ENCODE measurements at regions not wholly inside any gene's neighbourhood (a gene's known extent, or its start where the extent isn't known, plus 50 kb on each side); places are given as distances from the start of the nearest gene placed in this dataset.
A peak's percentile ranks its signal among the peaks of the same experiment; 100 is the strongest.

DNA sequence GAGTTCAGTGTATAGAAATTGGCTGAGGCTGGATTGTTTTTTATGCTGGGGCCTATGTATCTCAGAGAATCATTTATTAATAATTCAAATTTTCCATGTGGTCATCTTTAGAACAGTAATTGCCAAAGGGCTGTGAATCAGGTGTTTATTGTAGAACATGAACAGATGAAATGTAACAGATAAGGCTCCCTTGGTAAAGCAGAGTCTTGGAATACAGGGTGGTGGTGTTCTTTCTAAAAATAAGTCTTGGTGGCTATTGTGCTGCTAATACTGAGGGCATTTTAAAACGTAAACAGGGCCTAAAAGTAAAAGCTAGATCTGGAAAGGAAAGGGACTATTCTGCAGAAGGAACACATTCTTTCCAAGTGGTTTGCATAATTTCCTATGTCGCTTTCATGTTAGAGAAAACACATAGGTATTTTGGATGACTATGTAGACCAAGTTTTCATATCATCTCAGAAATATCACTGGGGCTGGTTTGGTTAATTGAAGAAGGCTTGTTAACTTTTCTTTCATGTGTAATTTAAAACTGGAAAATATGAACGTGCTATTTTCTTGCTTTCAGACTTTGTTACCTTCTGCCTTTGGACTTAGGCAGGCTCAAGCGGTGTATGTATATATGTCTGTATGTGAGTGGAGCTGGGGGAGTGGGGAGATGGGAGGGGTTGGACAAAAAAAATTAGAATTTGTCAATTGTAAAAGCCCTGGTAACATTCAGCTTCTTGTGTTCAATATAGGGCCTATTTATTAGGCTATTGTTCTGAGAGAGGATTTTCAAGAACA lies 119.9 kb upstream of the ANKRD55 start (continued):
- TF ChIP-seq NR4A1 (CRISPR knock-in tag; IDR thresholded peaks at IDR 0.05) (no peak), NR4A1 (tag; IDR thresholded peaks at IDR 0.05) (no peak)

DNA sequence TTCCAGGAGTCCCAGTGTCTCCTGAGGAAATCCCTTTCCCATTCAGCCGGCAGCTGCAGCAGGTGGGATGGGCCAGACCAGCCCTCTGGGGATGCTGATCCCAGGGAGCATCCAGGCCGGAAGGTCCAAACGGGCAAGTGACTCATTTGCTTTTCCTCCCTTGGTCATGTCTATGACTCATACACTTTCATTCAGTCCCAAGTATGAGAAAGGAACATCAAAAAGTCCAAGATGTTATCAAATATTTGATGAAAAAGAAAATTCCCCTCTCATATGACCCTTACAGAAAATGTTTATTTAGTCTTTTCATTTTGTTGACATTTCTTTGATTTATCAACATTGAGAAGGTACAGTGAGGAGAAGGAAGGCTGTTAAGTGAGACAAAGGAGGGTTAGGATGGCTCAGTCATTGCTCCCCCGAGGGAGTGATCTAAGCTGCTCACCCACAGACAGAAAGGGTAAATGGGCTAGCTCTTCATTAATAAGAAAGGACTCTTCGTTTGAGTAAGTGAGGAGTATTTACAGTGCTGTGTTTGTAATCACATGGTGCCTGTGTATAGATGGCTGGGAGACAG lies 117.6 kb upstream of the ANKRD55 start:
- DNase-seq (ENCODE audit: extremely low read depth in 1 of 4, low spot score in 3 of 4): peak in 2 of 4 experiments; percentile 11 to 21
- Histone ChIP-seq H4K20me1 (replicated peaks; ENCODE audit: control insufficient read depth, insufficient read depth, low read length) (no peaks in the 10 kb centered on the region), H3K9ac (ENCODE audit: insufficient read depth in 1 of 2, low read depth in 2 of 2, low read length in 2 of 2) (no peak overlapping the region), H3K27me3 (ENCODE audit: control insufficient read depth in 2 of 2, insufficient read depth in 2 of 2, low read length in 2 of 2) (peaks cover 2 to 9% of the 10 kb centered on the region in 2 experiments; a peak in 3 of 5 replicates), H3K4me1 (replicated peaks in 1 of 2; ENCODE audit: control insufficient read depth in 2 of 2, insufficient read depth in 2 of 2, low read length in 2 of 2) (no peaks in the 10 kb centered on the region), H3K4me2 (ENCODE audit: insufficient read depth, low read length) (no peak overlapping the region), H3K27ac (ENCODE audit: extremely low read depth, low read depth, low read length) (no peak overlapping the region), H3K4me3 (no peak overlapping the region), H2AFZ (ENCODE audit: low read depth, low read length) (no peak overlapping the region), H3K9me3 (replicated peaks; ENCODE audit: control insufficient read depth, insufficient read depth, low read depth, low read length) (no peaks in the 10 kb centered on the region), H3K9me1 (ENCODE audit: control insufficient read depth, insufficient read depth, low read length) (no peaks in the 10 kb centered on the region), H3K36me3 (ENCODE audit: control insufficient read depth, insufficient read depth, low read length) (no peaks in the 10 kb centered on the region), H3K79me2 (ENCODE audit: control insufficient read depth, insufficient read depth, low read length) (no peaks in the 10 kb centered on the region)
- FAIRE-seq: no peak
- intact Hi-C loops (cut with micrococcal nuclease) (no loop called here), in situ Hi-C loops (cut with MboI) (no loop called here)
- ATAC-seq: no peak
- BruUV-seq (replicated peaks): no TSS peak
- WGBS (ENCODE audit: insufficient coverage, low coverage, missing lambda C conversion rate): 4% methylated on average over 5 of the region's 5 CpGs
- POLR2A ChIA-PET: interaction anchor here (0.7 to 1.8 kb wide), 3 partner anchors 11 to 823 kb away, joined by 3 to 4 read pairs (median 3); partner anchors contain the start of gene GPBP1
- CTCF ChIA-PET (ENCODE audit: low intra/inter-chr PET ratio): no interaction called here
- TF ChIP-seq, protein P1, sequence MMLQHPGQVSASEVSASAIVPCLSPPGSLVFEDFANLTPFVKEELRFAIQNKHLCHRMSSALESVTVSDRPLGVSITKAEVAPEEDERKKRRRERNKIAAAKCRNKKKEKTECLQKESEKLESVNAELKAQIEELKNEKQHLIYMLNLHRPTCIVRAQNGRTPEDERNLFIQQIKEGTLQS (IDR thresholded peaks at IDR 0.05): peak; percentile 80
- TF ChIP-seq, protein P1 (CRISPR knock-in tag; conservative IDR thresholded peaks at IDR 0.05): no peak
- TF ChIP-seq SMARCA4 (IDR thresholded peaks at IDR 0.05): 0 out of 2 replicates have a peak, but pooled peaks have one; percentile 14
- TF ChIP-seq JUND (IDR thresholded peaks at IDR 0.05; ENCODE audit: borderline replicate concordance, low read depth, low read length): peak; percentile 54
- peak; percentile 58; the same call in 1 of the 3 replicates for TF ChIP-seq JUND (tag; IDR thresholded peaks at IDR 0.05; ENCODE audit: borderline replicate concordance, low read depth, low read length)
- TF ChIP-seq JUNB (CRISPR knock-in tag; conservative IDR thresholded peaks at IDR 0.05): peak; percentile 32; the same call in 1 of the 2 replicates
- TF ChIP-seq JUN (IDR thresholded peaks at IDR 0.05; ENCODE audit: borderline replicate concordance, low read depth, low read length): peak; percentile 58; the same call in 1 of the 2 replicates
- no peak for TF ChIP-seq JUN (CRISPR knock-in tag; IDR thresholded peaks at IDR 0.05; ENCODE audit: borderline replicate concordance)
- TF ChIP-seq ZNF197 (CRISPR knock-in tag; IDR thresholded peaks at IDR 0.05; ENCODE audit: low read depth): no peak
- TF ChIP-seq MCM2 (IDR thresholded peaks at IDR 0.05; ENCODE audit: low read depth): no peak
- 0 out of 2 replicates have a peak, but pooled peaks have one; percentile 12 for TF ChIP-seq CTBP1 (IDR thresholded peaks at IDR 0.05; ENCODE audit: borderline replicate concordance)
- TF ChIP-seq, protein P2, sequence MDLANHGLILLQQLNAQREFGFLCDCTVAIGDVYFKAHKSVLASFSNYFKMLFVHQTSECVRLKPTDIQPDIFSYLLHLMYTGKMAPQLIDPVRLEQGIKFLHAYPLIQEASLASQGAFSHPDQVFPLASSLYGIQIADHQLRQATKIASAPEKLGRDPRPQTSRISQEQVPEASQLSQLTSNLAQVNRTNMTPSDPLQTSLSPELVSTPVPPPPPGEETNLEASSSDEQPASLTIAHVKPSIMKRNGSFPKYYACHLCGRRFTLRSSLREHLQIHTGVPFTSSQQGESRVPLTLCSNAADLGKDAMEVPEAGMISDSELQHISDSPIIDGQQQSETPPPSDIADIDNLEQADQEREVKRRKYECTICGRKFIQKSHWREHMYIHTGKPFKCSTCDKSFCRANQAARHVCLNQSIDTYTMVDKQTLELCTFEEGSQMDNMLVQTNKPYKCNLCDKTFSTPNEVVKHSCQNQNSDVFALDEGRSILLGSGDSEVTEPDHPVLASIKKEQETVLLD (IDR thresholded peaks at IDR 0.05): no peak
- no peak for TF ChIP-seq PYGO2 (tag; IDR thresholded peaks at IDR 0.05)
- TF ChIP-seq, protein P3, sequence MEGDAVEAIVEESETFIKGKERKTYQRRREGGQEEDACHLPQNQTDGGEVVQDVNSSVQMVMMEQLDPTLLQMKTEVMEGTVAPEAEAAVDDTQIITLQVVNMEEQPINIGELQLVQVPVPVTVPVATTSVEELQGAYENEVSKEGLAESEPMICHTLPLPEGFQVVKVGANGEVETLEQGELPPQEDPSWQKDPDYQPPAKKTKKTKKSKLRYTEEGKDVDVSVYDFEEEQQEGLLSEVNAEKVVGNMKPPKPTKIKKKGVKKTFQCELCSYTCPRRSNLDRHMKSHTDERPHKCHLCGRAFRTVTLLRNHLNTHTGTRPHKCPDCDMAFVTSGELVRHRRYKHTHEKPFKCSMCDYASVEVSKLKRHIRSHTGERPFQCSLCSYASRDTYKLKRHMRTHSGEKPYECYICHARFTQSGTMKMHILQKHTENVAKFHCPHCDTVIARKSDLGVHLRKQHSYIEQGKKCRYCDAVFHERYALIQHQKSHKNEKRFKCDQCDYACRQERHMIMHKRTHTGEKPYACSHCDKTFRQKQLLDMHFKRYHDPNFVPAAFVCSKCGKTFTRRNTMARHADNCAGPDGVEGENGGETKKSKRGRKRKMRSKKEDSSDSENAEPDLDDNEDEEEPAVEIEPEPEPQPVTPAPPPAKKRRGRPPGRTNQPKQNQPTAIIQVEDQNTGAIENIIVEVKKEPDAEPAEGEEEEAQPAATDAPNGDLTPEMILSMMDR (IDR thresholded peaks at IDR 0.05 in 2 of 3, conservative IDR thresholded peaks at IDR 0.05 in 1 of 3; ENCODE audit: insufficient read depth in 2 of 3, low read depth in 1 of 3, low read length in 3 of 3): no peak
- no peak for TF ChIP-seq EP300 (IDR thresholded peaks at IDR 0.05; ENCODE audit: low read length)

Measured in K562 (cell line).